SK-N-SH (cell line): ENCODE measurements at regions not wholly inside any gene's neighbourhood (a gene's known extent, or its start where the extent isn't known, plus 50 kb on each side); places are given as distances from the start of the nearest gene placed in this dataset.

Experiments
- CTCF ChIA-PET: fragments of 300-600, 350-600 bp; formaldehyde crosslinking; extraction: SDS; loops from one replicate; lab custom pipeline; 2021; lab: Yijun Ruan, JAX
- POLR2A ChIA-PET: fragments of 350-600 bp; sonication (Branson Sonifier 250); formaldehyde crosslinking; extraction: SDS; loops from one replicate; lab custom pipeline; 2020; ENCODE audit warnings: antibody characterized with exemption, inconsistent platforms; lab: Yijun Ruan, JAX
- DNase-seq: peaks from one replicate; pipeline ENCODE4 v3.0.0; 2012
- H2AFZ ChIP-seq: fragments of 200-600 bp; sonication (generic); 2 replicates; pipeline ENCODE4 v1.8.1; 2016; ENCODE audit warnings: antibody characterized with exemption, mild to moderate bottlenecking, low read depth
- H3F3A ChIP-seq: fragments of 200-600 bp; sonication (generic); replicated peaks from 2 replicates; pipeline ENCODE3; 2016; ENCODE audit warnings: antibody characterized with exemption, mild to moderate bottlenecking; ENCODE audit not compliant: insufficient read depth
- H3K27ac ChIP-seq, 2 experiments: fragments of 200-500 bp in 1 of 2; fragments of 200-600 bp in 1 of 2; sonication (Bioruptor generic) in 1 of 2; sonication (generic), shearing (Covaris generic) in 1 of 2; 2 replicates each; pipeline versions ENCODE4 v1.5.1 to v1.6.1; 2014 to 2016; ENCODE audit warnings: low read depth in 2 of 2, inconsistent platforms in 1 of 2, low read length in 1 of 2, mild to moderate bottlenecking in 1 of 2, mixed read lengths in 1 of 2
- H3K27me3 ChIP-seq: fragments of 200-600 bp; sonication (generic), shearing (Covaris generic); 2 replicates; pipeline ENCODE4 v1.6.1; 2016; ENCODE audit warnings: mixed run types; ENCODE audit not compliant: insufficient read depth
- H3K36me3 ChIP-seq, 2 experiments: fragments of 200-500 bp in 1 of 2; fragments of 200-600 bp in 1 of 2; sonication (Bioruptor generic) in 1 of 2; sonication (generic) in 1 of 2; replicated peaks in 1 of 2; 2 replicates each; pipeline versions ENCODE3 to v1.5.1; 2014 to 2016; ENCODE audit warnings: low read length in 1 of 2, mild to moderate bottlenecking in 1 of 2; ENCODE audit not compliant: insufficient read depth in 2 of 2, control insufficient read depth in 1 of 2
- H3K4me1 ChIP-seq, 2 experiments: fragments of 200-500 bp in 1 of 2; fragments of 200-600 bp in 1 of 2; sonication (Bioruptor generic) in 1 of 2; sonication (generic), shearing (Covaris generic) in 1 of 2; 2 replicates each; pipeline versions ENCODE4 v1.5.1 to v1.6.1; 2014 to 2016; ENCODE audit warnings: low read depth in 1 of 2, low read length in 1 of 2, mixed run types in 1 of 2; ENCODE audit not compliant: insufficient read depth in 2 of 2, control insufficient read depth in 1 of 2
- H3K4me2 ChIP-seq: fragments of 200-600 bp; sonication (generic), shearing (Covaris generic); 2 replicates; pipeline ENCODE4 v1.6.1; 2017; ENCODE audit warnings: mixed run types
- H3K4me3 ChIP-seq, 2 experiments: fragments of 200-500 bp in 1 of 2; fragments of 200-600 bp in 1 of 2; sonication (Bioruptor generic) in 1 of 2; sonication (generic), shearing (Covaris generic) in 1 of 2; 2 replicates each; pipeline versions ENCODE4 v1.5.1 to v1.8.1; 2014 to 2016; ENCODE audit warnings: low read depth in 2 of 2, inconsistent platforms in 1 of 2, low read length in 1 of 2, mild to moderate bottlenecking in 1 of 2, mixed read lengths in 1 of 2, moderate library complexity in 1 of 2
- H3K79me2 ChIP-seq: fragments of 200-600 bp; sonication (generic); 2 replicates; pipeline ENCODE4 v1.8.1; 2017; ENCODE audit warnings: mild to moderate bottlenecking; ENCODE audit not compliant: insufficient read depth
- H3K9ac ChIP-seq: fragments of 200-600 bp; sonication (generic); 2 replicates; pipeline ENCODE4 v1.6.1; 2017; ENCODE audit warnings: mixed run types
- H3K9me2 ChIP-seq: fragments of 200-600 bp; sonication (generic); 2 replicates; pipeline ENCODE4 v1.6.1; 2017; ENCODE audit warnings: mixed run types
- H3K9me3 ChIP-seq: fragments of 200-600 bp; sonication (generic); 2 replicates; pipeline ENCODE4 v1.6.1; 2017; ENCODE audit warnings: mixed run types, mild to moderate bottlenecking, moderate library complexity
- H4K20me1 ChIP-seq: fragments of 200-600 bp; sonication (generic); 2 replicates; pipeline ENCODE4 v1.6.1; 2017; ENCODE audit warnings: mild to moderate bottlenecking, mixed run types; ENCODE audit not compliant: insufficient read depth
- CHD2 ChIP-seq: fragments of 150-350 bp; IDR thresholded peaks from 2 replicates; pipeline ENCODE4 v1.6.1; 2018; ENCODE audit warnings: low read length; ENCODE audit not compliant: partially characterized antibody
- EZH2phosphoT487 ChIP-seq: fragments of 200-600 bp; sonication (generic); IDR thresholded peaks from 2 replicates; pipeline ENCODE4 v1.6.1; 2017; ENCODE audit warnings: low read depth, mixed run types, mild to moderate bottlenecking, antibody characterized with exemption, moderate library complexity, borderline replicate concordance
- FOXJ3 ChIP-seq: sonication (generic); formaldehyde crosslinking; IDR thresholded peaks from 2 replicates; pipeline ENCODE4 v1.5.1; 2020; ENCODE audit warnings: mild to moderate bottlenecking, missing genetic modification reagents
- FOXM1 ChIP-seq: IDR thresholded peaks from 2 replicates; pipeline ENCODE4 v1.4.0; 2012; ENCODE audit warnings: low read depth, mild to moderate bottlenecking
- GABPA ChIP-seq: IDR thresholded peaks from 2 replicates; pipeline ENCODE4 v1.4.0; 2012; ENCODE audit warnings: low read depth, mild to moderate bottlenecking
- IRF3 ChIP-seq: fragments of 150-350 bp; IDR thresholded peaks from 2 replicates; pipeline ENCODE4 v1.6.1; 2016; ENCODE audit warnings: mild to moderate bottlenecking, low read depth, low read length
- JUND ChIP-seq: IDR thresholded peaks from 2 replicates; pipeline ENCODE4 v1.4.0; 2012
- MEF2A ChIP-seq: IDR thresholded peaks from 2 replicates; pipeline ENCODE4 v1.4.0; 2012; ENCODE audit warnings: low read depth, borderline replicate concordance
- MXI1 ChIP-seq: IDR thresholded peaks from 2 replicates; pipeline ENCODE4 v1.6.1; 2012; ENCODE audit warnings: mild to moderate bottlenecking, low read depth, low read length, improper control_type of control experiment
- NFIC ChIP-seq: IDR thresholded peaks from 2 replicates; pipeline ENCODE4 v1.4.0; 2012; ENCODE audit warnings: borderline replicate concordance
- NRF1 ChIP-seq: IDR thresholded peaks from 2 replicates; pipeline ENCODE4 v1.6.1; 2012; ENCODE audit warnings: low read depth, mild to moderate bottlenecking, low read length
- PBX3 ChIP-seq: IDR thresholded peaks from 2 replicates; pipeline ENCODE4; 2012
- POLR2AphosphoS5 ChIP-seq: IDR thresholded peaks from 2 replicates; pipeline ENCODE4 v1.6.1; 2012; ENCODE audit warnings: low read depth, low read length
- RAD21 ChIP-seq: IDR thresholded peaks from 2 replicates; pipeline ENCODE4 v1.6.1; 2012; ENCODE audit warnings: mild to moderate bottlenecking, low read length
- RCOR1 ChIP-seq: fragments of 150-350 bp; IDR thresholded peaks from 2 replicates; pipeline ENCODE4 v1.6.1; 2017; ENCODE audit warnings: antibody characterized with exemption, low read length
- RFX5 ChIP-seq: IDR thresholded peaks from 2 replicates; pipeline ENCODE4 v1.6.1; 2012; ENCODE audit warnings: mild to moderate bottlenecking, improper control_type of control experiment, low read length
- USF2 ChIP-seq: fragments of 150-350 bp; IDR thresholded peaks from 2 replicates; pipeline ENCODE4 v1.6.1; 2017; ENCODE audit warnings: antibody characterized with exemption, low read length, low read depth, borderline replicate concordance
- ZBTB33 ChIP-seq: IDR thresholded peaks from 2 replicates; pipeline ENCODE4 v1.4.0; 2012; ENCODE audit warnings: low read depth, borderline replicate concordance
- whole genome bisulfite sequencing: methylation state at CpG from one replicate; pipeline ENCODE4 v1.1.6; 2017; ENCODE audit warnings: low lambda C conversion rate; 5-methylcytosine and 5-hydroxymethylcytosine counted together

- TF ChIP-seq EZH2phosphoT487, result no peak
- TF ChIP-seq JUND, result peak; percentile 85
- peak; percentile 20; the same call in 1 of the 2 replicates for TF ChIP-seq FOXM1
- TF ChIP-seq POLR2AphosphoS5, result peak; percentile 67; the same call in 1 of the 2 replicates
- TF ChIP-seq NFIC, result peak; percentile 74
- no peak for TF ChIP-seq MXI1
- no peak for TF ChIP-seq RFX5
These were observed 144.4 kb downstream of the TES start (continued) for GRCh38 chr7:116354546-116355423.

GRCh38 chr7:116355424-116355765 lies 144.1 kb upstream of the CAV2 start:
- H4K20me1 ChIP-seq, result no peaks in the 10 kb centered on the region
- H2AFZ ChIP-seq, result peak overlapping the region; percentile 17; the same call in 1 of the 2 replicates
- WGBS, result 26% methylated on average over 2 of the region's 2 CpGs
- POLR2A ChIA-PET, result no interaction called here
- peak overlapping the region; percentile 61 for H3K9ac ChIP-seq
- peaks cover 6 to 50% of the 10 kb centered on the region in 2 experiments for H3K4me1 ChIP-seq
- no peak for DNase-seq
- no peaks in the 10 kb centered on the region for H3K9me2 ChIP-seq
- H3K79me2 ChIP-seq, result no peaks in the 10 kb centered on the region
- H3K27ac ChIP-seq, result peak overlapping the region; percentile 68 to 88
- no peaks in the 10 kb centered on the region for H3K27me3 ChIP-seq
- TF ChIP-seq PBX3, result no peak
- no peak for TF ChIP-seq GABPA
- no peak; the same call in 1 of the 2 replicates for TF ChIP-seq JUND
- TF ChIP-seq RCOR1, result no peak
- TF ChIP-seq FOXJ3 (CRISPR knock-in tag), result no peak
- TF ChIP-seq USF2, result no peak
- no peak for TF ChIP-seq MEF2A
- TF ChIP-seq NFIC, result no peak
- TF ChIP-seq ZBTB33, result no peak
- no peak for TF ChIP-seq MXI1
- no peak for TF ChIP-seq RAD21
- no peak for TF ChIP-seq EZH2phosphoT487
- no peak for TF ChIP-seq CHD2
- no peak for TF ChIP-seq RFX5
- no peak for TF ChIP-seq NRF1
- TF ChIP-seq IRF3, result no peak
- TF ChIP-seq FOXM1, result no peak; the same call in 1 of the 2 replicates
- CTCF ChIA-PET, result no interaction called here
- peak overlapping the region; percentile 24 to 34; a peak in 2 of 4 replicates for H3K4me3 ChIP-seq
- H3F3A ChIP-seq, result peaks cover 46% of the 10 kb centered on the region
- no peaks in the 10 kb centered on the region for H3K36me3 ChIP-seq
- H3K9me3 ChIP-seq, result no peaks in the 10 kb centered on the region
- H3K4me2 ChIP-seq, result peak overlapping the region; percentile 47
